GM12878 (cell line): ENCODE measurements at regions not wholly inside any gene's neighbourhood (a gene's known extent, or its start where the extent isn't known, plus 50 kb on each side); places are given as distances from the start of the nearest gene placed in this dataset.

Source experiments
- ATAC-seq: fragments of 200-7000 bp; cut with Tn5 transposase; 3 replicates; pipeline ENCODE4 v1.9.1; 2020; ENCODE audit warnings: mild to moderate bottlenecking, moderate library complexity
- BruUV-seq: library from RNA; stranded (reverse); fragments of 400-500 nt; replicated peaks from 2 replicates; lab custom pipeline; 2021; lab: Mats Ljungman, UMichigan
- CTCF ChIA-PET: fragments of 300-600 bp; sonication (Branson Sonifier 250); formaldehyde crosslinking; extraction: SDS; loops from one replicate; lab custom pipeline; 2021; ENCODE audit warnings: inconsistent platforms; lab: Yijun Ruan, JAX
- POLR2A ChIA-PET: fragments of 350-600 bp; formaldehyde crosslinking; extraction: SDS; loops from one replicate; lab custom pipeline; 2021; ENCODE audit warnings: inconsistent platforms; lab: Charles Lee
- RAD21 ChIA-PET: fragments of 300-600 bp; sonication (Branson Sonifier 250); formaldehyde crosslinking; loops from one replicate; lab custom pipeline; 2023; ENCODE audit warnings: antibody characterized with exemption; ENCODE audit not compliant: unreplicated experiment; lab: Charles Lee
- SMC1A ChIA-PET: fragments of 300-600 bp; sonication (Branson Sonifier 250); formaldehyde crosslinking; loops from one replicate; lab custom pipeline; 2023; ENCODE audit not compliant: unreplicated experiment, uncharacterized antibody; lab: Charles Lee
- DNase-seq: peaks from one replicate; pipeline ENCODE4 v3.0.0-alpha.2; 2011; ENCODE audit warnings: low read depth, low spot score
- FAIRE-seq: peaks from 3 replicates; lab custom pipeline; 2011; peaks lifted over from hg19 to GRCh38; lab: Jason Lieb, UNC
- H2AFZ ChIP-seq: 2 replicates; pipeline ENCODE4 v1.6.0; 2011; ENCODE audit warnings: low read depth, low read length, control low read depth; ENCODE audit not compliant: control insufficient read depth
- H3K27ac ChIP-seq: 2 replicates; pipeline ENCODE4 v1.5.1; 2011; ENCODE audit warnings: control low read depth; ENCODE audit not compliant: control insufficient read depth, insufficient read depth
- H3K27me3 ChIP-seq, 2 experiments: replicated peaks in 1 of 2; 2 replicates each; pipeline versions ENCODE4 v1.6.0 to v1.6.1; 2011; ENCODE audit warnings: low read length in 1 of 2; ENCODE audit not compliant: control insufficient read depth in 2 of 2, insufficient read depth in 2 of 2
- H3K36me3 ChIP-seq, 2 experiments: 2 replicates each; pipeline ENCODE4 v1.5.1; 2011; ENCODE audit warnings: low read length in 1 of 2; ENCODE audit not compliant: control insufficient read depth in 2 of 2, insufficient read depth in 2 of 2
- H3K4me1 ChIP-seq: 2 replicates; pipeline ENCODE4 v1.6.1; 2011; ENCODE audit warnings: mild to moderate bottlenecking, low read length, moderate library complexity, mixed read lengths; ENCODE audit not compliant: control insufficient read depth, insufficient read depth
- H3K4me2 ChIP-seq: 2 replicates; pipeline ENCODE4 v1.6.0; 2011; ENCODE audit warnings: control low read depth; ENCODE audit not compliant: control insufficient read depth, insufficient read depth
- H3K4me3 ChIP-seq: fragments of 200-600 bp; sonication (generic); 2 replicates; pipeline ENCODE4 v1.5.1; 2016
- H3K79me2 ChIP-seq: 2 replicates; pipeline ENCODE4 v1.6.0; 2011; ENCODE audit warnings: low read length; ENCODE audit not compliant: control insufficient read depth, insufficient read depth
- H3K9ac ChIP-seq: 2 replicates; pipeline ENCODE4 v1.8.0; 2011; ENCODE audit warnings: low read length, control low read depth, mixed read lengths; ENCODE audit not compliant: control insufficient read depth, insufficient read depth
- H3K9me3 ChIP-seq: replicated peaks from 3 replicates; pipeline ENCODE4 v1.5.1; 2011; ENCODE audit warnings: mild to moderate bottlenecking, low read length; ENCODE audit not compliant: control insufficient read depth, insufficient read depth
- H4K20me1 ChIP-seq: 2 replicates; pipeline ENCODE4 v1.6.0; 2011; ENCODE audit not compliant: control insufficient read depth, insufficient read depth
- BRCA1 ChIP-seq: IDR thresholded peaks from 2 replicates; pipeline ENCODE4 v1.6.1; 2011; ENCODE audit warnings: low read depth, low read length, improper control_type of control experiment
- EP300 ChIP-seq, 2 experiments: fragments of 150-350 bp in 1 of 2; IDR thresholded peaks; 2 replicates each; pipeline ENCODE4 v1.6.1; 2011 to 2012; ENCODE audit warnings: low read depth in 2 of 2, low read length in 2 of 2, borderline replicate concordance in 1 of 2, improper control_type of control experiment in 1 of 2, inconsistent platforms in 1 of 2; ENCODE audit not compliant: control insufficient read depth in 1 of 2
- GABPA ChIP-seq: IDR thresholded peaks from 2 replicates; pipeline ENCODE4 v1.6.1; 2014; ENCODE audit warnings: antibody characterized with exemption, low read depth, mild to moderate bottlenecking, inconsistent platforms
- NFXL1 ChIP-seq: fragments of 450-650 bp; IDR thresholded peaks from 2 replicates; pipeline ENCODE4 v1.6.1; 2017; ENCODE audit warnings: antibody characterized with exemption, mild to moderate bottlenecking, borderline replicate concordance
- RBBP5 ChIP-seq: fragments of 200-600 bp; sonication (generic); conservative IDR thresholded peaks from 2 replicates; pipeline ENCODE4 v1.6.1; 2016
- ZBTB33 ChIP-seq: fragments of 450-650 bp; IDR thresholded peaks from 2 replicates; pipeline ENCODE4 v1.6.1; 2017; ENCODE audit warnings: mild to moderate bottlenecking
- ZNF207 ChIP-seq: fragments of 450-650 bp; IDR thresholded peaks from 2 replicates; pipeline ENCODE4 v1.6.1; 2014; ENCODE audit warnings: antibody characterized with exemption, mild to moderate bottlenecking, borderline replicate concordance
- ZNF622 ChIP-seq: fragments of 450-650 bp; IDR thresholded peaks from 2 replicates; pipeline ENCODE4 v1.6.1; 2017; ENCODE audit warnings: mild to moderate bottlenecking, inconsistent platforms
- WGBS: methylation state at CpG from one replicate; pipeline ENCODE4 v1.1.6; 2016; ENCODE audit warnings: low lambda C conversion rate; ENCODE audit not compliant: insufficient replicate concordance, insufficient coverage; ENCODE audit errors: missing lambda C conversion rate; 5-methylcytosine and 5-hydroxymethylcytosine counted together
- in situ Hi-C: fragments of 300-500 bp; cut with MboI; formaldehyde crosslinking; loops from 9 replicates; pipeline ENCODE4 v1.14.3; 2018; ENCODE audit warnings: mixed read lengths
- intact Hi-C: fragments of 100-400 bp; cut with micrococcal nuclease; formaldehyde crosslinking; loops from one replicate; pipeline ENCODE4 v1.14.2; 2022; ENCODE audit not compliant: unreplicated experiment
- TF ChIP-seq, protein P1 (sequence below): fragments of 450-650 bp; IDR thresholded peaks from 2 replicates; pipeline ENCODE4 v1.6.1; 2018; ENCODE audit warnings: borderline replicate concordance, mild to moderate bottlenecking; ENCODE audit not compliant: partially characterized antibody
- TF ChIP-seq, protein P2 (sequence below): fragments of 450-650 bp; formaldehyde crosslinking; IDR thresholded peaks from 2 replicates; pipeline ENCODE4 v1.4.0; 2020; ENCODE audit warnings: mild to moderate bottlenecking, moderate library complexity

GRCh38 chr3:177978946-177979345 lies 557.3 kb upstream of the KCNMB2 start:
- SMC1A ChIA-PET: no interaction called here
- H3K9ac ChIP-seq: no peak overlapping the region
- BruUV-seq: no TSS peak
- CTCF ChIA-PET: no interaction called here
- H3K4me3 ChIP-seq: no peak overlapping the region
- no peaks in the 10 kb centered on the region for H3K9me3 ChIP-seq
- DNase-seq: no peak
- H3K27me3 ChIP-seq: no peaks in the 10 kb centered on the region
- H3K27ac ChIP-seq: no peak overlapping the region
- POLR2A ChIA-PET: no interaction called here
- in situ Hi-C loops: no loop called here
- no peak for TF ChIP-seq GABPA
- TF ChIP-seq, all 136 proteins: peak for 0
- Histone ChIP-seq H3K36me3 (no peaks in the 10 kb centered on the region), H2AFZ (no peak overlapping the region), H3K4me2 (no peak overlapping the region), H3K79me2 (no peaks in the 10 kb centered on the region), H3K4me1 (no peaks in the 10 kb centered on the region), H4K20me1 (no peaks in the 10 kb centered on the region)
- 89% methylated on average over 1 of the region's 1 CpG for WGBS
- RAD21 ChIA-PET: no interaction called here
- ATAC-seq: no peak
- no peak for FAIRE-seq
- intact Hi-C loops: no loop called here

DNA sequence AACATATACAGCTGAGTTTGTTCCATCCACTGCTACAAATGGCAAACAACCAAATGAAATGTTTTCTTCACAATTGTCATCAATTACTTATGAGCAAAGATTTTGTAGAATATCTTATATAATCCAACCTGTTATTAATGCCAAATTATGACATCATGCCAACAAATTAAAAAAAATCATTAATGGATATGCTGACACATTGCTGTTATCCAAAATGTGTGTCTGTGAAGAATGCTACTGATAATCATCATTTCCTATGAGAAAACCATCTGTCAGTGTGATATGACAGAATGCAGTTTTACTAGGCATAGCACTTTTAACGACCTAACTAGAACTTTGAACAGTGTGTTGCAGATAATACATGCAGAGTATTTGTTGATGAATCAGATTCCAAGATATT lies 556.5 kb upstream of the KCNMB2 start:
- H3K27me3 ChIP-seq: no peaks in the 10 kb centered on the region
- no peak overlapping the region for H3K9ac ChIP-seq
- CTCF ChIA-PET: no interaction called here
- no peak overlapping the region for H3K27ac ChIP-seq
- RAD21 ChIA-PET: no interaction called here
- in situ Hi-C loops: no loop called here
- SMC1A ChIA-PET: no interaction called here
- no peaks in the 10 kb centered on the region for H3K36me3 ChIP-seq
- POLR2A ChIA-PET: no interaction called here
- FAIRE-seq: no peak
- no peaks in the 10 kb centered on the region for H4K20me1 ChIP-seq
- WGBS: 0% methylated on average over 1 of the region's 1 CpG
- H2AFZ ChIP-seq: no peak overlapping the region
- TF ChIP-seq BRCA1: no peak
- TF ChIP-seq ZNF207: no peak
- no peak for TF ChIP-seq RBBP5
- TF ChIP-seq ZBTB33: no peak
- TF ChIP-seq, protein P1, sequence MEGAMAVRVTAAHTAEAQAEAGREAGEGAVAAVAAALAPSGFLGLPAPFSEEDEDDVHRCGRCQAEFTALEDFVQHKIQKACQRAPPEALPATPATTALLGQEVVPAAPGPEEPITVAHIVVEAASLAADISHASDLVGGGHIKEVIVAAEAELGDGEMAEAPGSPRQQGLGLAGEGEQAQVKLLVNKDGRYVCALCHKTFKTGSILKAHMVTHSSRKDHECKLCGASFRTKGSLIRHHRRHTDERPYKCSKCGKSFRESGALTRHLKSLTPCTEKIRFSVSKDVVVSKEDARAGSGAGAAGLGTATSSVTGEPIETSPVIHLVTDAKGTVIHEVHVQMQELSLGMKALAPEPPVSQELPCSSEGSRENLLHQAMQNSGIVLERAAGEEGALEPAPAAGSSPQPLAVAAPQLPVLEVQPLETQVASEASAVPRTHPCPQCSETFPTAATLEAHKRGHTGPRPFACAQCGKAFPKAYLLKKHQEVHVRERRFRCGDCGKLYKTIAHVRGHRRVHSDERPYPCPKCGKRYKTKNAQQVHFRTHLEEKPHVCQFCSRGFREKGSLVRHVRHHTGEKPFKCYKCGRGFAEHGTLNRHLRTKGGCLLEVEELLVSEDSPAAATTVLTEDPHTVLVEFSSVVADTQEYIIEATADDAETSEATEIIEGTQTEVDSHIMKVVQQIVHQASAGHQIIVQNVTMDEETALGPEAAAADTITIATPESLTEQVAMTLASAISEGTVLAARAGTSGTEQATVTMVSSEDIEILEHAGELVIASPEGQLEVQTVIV: no peak
- no peak for TF ChIP-seq NFXL1
- TF ChIP-seq, protein P2, sequence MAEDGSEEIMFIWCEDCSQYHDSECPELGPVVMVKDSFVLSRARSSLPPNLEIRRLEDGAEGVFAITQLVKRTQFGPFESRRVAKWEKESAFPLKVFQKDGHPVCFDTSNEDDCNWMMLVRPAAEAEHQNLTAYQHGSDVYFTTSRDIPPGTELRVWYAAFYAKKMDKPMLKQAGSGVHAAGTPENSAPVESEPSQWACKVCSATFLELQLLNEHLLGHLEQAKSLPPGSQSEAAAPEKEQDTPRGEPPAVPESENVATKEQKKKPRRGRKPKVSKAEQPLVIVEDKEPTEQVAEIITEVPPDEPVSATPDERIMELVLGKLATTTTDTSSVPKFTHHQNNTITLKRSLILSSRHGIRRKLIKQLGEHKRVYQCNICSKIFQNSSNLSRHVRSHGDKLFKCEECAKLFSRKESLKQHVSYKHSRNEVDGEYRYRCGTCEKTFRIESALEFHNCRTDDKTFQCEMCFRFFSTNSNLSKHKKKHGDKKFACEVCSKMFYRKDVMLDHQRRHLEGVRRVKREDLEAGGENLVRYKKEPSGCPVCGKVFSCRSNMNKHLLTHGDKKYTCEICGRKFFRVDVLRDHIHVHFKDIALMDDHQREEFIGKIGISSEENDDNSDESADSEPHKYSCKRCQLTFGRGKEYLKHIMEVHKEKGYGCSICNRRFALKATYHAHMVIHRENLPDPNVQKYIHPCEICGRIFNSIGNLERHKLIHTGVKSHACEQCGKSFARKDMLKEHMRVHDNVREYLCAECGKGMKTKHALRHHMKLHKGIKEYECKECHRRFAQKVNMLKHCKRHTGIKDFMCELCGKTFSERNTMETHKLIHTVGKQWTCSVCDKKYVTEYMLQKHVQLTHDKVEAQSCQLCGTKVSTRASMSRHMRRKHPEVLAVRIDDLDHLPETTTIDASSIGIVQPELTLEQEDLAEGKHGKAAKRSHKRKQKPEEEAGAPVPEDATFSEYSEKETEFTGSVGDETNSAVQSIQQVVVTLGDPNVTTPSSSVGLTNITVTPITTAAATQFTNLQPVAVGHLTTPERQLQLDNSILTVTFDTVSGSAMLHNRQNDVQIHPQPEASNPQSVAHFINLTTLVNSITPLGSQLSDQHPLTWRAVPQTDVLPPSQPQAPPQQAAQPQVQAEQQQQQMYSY: no peak
- no peak for TF ChIP-seq ZNF622
- TF ChIP-seq EP300 (IDR thresholded peaks at IDR 0.05; ENCODE audit: borderline replicate concordance in 1 of 2, control insufficient read depth in 1 of 2, low read depth in 2 of 2, low read length in 2 of 2): no peak
- TF ChIP-seq, all 136 proteins: peak for 0
- Histone ChIP-seq H3K4me3 (no peak overlapping the region), H3K9me3 (no peaks in the 10 kb centered on the region), H3K4me2 (no peak overlapping the region), H3K79me2 (no peaks in the 10 kb centered on the region), H3K4me1 (no peaks in the 10 kb centered on the region)
- BruUV-seq: no TSS peak
- ATAC-seq: no peak
- DNase-seq: no peak
- intact Hi-C loops: no loop called here
